C1 segment of cervical spinal cord (tissue), 14 donors: ENCODE measurements at regions not wholly inside any gene's neighbourhood (a gene's known extent, or its start where the extent isn't known, plus 50 kb on each side); places are given as distances from the start of the nearest gene placed in this dataset.

Experiments used
- DNase-seq, 14 donors: peaks; one replicate each; lab custom pipeline; 2025; lab: John Stamatoyannopoulos, UW

DNA sequence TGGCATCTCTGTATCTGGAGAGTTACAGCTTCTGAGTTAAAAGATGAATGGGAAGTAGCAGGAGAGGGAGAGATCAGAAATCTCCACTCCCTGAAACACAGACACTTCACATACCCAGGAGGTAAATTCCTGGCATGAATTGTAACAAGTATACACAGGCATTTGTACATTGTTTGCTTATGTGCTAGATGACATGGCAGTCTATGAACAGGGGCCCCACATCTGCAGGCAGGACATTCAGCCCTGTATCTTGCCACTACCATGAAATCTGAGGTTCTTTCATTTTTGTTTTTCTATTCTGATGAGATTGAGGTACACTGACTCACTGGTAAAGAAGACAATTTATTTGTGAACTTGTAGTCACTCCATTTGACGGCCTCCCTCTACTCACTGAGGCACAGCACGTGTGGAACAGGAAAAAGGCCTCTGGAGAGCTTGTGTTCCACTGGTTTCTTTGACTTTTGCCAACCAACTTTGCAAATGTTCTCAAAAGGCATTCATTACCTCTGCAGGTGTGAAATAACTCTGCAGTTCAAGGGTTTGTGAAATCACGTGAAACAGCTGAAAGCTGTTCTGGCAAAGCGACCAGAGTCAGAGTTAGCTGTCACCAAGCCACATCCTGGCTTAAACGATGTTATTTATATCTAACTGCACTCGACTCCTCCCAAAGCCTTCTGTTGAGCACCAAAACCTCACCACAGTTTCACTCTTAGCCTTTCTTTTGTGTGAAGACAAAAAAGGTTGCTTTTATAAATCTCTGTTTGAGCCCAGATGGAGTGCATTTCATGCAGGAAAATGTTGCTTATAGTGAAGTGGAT, 401.3 kb upstream of the CFAP20DC start:
- no peak for DNase-seq

DNA sequence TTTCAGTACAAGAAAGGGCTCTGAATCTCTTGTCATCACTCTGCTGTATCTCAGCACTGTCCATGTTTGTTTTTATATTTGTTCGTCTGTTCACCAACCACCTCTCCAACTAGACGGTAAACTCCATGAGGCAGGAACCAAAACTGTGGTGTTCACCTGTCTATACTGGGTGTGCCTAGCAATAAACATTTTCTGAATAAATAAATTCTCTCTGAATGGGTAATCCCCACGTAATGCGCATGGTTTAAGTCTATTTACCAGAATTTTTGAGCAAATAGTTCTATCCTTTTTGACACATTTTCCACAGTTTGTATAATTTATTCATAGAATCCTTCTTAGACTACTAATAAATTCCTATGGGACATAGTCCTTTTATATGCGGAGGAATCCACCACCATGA, 400.6 kb upstream of the CFAP20DC start:
- DNase-seq = no peak

DNA sequence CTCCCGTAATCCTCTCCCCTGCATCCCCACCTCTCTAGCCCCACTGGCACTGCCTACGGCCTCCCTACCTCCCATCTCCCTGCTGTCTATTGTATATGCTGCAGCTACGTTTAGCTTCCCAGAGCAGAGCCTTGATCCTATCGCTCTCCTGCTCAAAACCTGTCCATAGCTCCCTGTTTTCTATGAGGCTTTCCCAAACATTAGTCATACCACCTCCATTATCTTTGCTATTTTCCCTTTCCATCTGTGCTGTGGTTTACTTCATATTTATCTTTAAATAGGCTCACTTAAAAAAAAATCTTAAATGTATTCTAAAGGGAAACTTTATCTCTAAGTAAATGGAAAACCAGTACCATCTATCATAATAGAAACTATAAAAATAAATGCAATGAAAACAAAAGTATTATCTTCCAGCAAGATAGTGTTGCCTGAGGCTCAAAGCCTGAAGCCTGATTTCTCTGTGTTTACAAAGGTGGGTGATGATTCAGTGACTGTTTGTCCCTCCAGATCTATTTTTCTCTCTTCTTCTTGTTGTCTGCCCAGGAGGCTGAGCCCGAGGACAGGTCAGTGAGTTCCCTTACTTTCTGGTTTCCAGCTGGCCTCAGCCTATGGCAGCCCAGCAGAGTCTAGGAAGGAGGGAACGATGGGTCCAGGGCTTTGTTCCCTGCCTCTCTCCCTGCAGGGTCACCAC, 397.1 kb upstream of the CFAP20DC start:
- no peak for DNase-seq

DNA sequence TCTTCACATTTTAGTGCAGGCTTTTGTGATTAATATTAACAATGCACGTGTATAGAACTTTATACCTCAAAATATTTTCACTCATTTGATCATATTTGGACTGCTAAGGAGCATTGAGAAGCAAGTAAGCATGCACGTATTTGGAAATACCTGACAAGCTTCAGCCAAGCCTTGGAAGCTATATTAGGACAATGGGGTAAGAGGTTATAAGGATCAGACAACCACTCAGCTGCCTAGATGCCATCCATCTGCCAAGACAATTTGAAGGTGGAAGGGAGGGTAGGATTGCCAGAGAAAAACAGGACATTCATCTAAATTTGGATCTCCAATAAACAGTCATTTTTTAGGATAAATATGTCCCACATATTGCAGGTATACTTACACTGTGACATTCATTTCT, 394.9 kb upstream of the CFAP20DC start:
- no peak for DNase-seq

DNA sequence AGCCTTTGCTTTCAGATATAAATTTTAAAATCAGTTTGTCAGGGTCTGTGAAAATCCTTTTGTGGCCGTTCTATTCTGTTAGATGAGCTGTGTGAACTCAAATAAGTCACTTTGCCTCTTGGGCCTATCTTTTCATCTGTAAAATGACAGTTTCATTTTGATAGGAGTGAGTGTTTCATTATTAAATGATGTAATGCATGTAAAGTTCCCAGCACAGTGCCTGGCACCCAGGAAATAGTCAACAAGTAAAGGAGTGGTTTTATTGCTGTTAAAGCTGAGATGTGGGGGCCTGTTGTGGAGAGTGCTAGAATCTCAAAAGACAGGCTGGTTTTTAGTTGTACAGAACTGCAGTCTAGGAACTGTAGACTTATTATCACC, 394.5 kb upstream of the CFAP20DC start:
- no peak for DNase-seq

DNA sequence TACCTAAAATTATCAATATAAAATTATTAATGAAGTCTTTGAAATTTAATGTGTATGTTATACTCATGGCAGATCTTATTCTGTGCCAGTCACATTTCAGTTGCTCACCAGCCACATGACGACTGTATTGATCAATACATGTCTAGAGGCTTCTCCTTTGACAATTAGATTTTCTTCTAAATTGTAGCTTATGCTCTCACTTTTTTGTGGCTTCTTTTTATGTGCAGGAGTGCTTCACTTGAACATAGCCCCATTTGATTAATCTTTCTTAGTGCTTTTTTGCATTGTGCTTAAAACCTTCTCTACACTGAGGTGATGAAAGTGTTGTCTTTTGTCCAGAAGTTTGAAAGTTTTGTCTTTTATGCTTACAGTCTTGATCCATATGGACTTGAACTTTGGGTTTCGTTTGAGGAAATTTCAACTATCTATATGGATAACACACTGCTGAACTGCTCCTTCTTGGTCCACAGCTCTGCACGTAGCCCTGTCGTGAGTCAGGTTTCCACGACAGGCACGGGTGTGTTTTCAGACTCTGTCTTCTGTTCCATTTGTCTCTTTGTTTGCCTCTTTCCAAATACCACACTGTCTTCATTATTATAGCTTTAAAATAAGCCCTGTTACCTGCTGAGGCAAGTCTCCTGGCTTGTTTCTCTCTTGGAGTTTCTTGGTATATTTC, 393.9 kb upstream of the CFAP20DC start:
- DNase-seq = no peak

DNA sequence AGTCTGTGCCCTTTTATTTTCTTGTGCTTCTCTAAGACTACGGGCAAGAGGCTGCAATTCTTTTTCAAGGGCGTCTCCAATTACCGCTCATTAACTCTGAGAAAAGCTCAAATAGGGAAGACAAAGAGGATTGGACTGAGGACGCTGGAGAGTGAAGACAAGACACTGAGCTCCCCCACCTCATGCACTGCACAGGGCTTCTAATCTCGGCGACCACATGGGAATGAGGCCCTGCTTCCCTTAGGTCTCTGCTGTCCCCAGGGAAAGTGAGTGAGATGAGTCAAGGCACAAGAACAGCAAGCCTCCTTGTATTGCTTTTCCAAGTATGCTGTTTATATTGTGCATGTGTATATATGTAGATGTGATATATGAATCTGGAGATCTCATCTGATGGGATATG, 392.2 kb upstream of the CFAP20DC start:
- DNase-seq = no peak

DNA sequence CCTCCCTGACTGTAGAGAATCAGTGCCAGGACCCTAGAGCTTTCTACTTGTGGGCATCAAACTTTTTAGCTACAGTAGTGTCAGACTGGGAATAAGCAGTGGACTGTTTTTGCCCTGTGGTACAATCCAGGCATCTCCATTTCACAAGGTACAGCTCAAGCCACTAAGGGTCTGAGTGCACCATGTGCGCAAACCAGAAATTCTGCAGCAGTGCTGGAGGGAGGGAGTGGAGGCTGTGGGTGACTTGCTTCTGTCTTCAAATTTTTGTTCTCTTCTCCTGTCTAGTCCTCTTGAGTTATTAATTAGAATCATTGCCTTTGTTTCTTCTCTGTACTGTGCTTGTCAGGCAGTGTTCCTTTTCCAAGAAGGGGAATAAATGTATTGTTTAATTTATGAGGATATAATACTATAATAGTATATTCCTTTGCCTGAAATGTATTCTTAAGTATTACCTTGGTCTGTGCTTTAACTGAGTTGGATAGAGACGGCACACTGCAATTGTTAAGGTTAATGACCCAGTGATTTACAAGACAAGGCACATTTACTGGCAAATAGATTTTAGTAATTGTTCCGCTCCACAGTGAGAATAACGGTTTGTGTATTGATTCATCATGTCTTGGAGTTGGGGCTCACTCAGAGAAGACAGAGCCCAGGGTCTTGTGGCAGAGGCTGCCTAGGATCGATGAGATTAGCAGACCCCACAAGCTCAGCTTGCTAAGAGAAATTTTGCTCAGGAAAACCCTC, 390.6 kb upstream of the CFAP20DC start:
- DNase-seq = no peak

DNA sequence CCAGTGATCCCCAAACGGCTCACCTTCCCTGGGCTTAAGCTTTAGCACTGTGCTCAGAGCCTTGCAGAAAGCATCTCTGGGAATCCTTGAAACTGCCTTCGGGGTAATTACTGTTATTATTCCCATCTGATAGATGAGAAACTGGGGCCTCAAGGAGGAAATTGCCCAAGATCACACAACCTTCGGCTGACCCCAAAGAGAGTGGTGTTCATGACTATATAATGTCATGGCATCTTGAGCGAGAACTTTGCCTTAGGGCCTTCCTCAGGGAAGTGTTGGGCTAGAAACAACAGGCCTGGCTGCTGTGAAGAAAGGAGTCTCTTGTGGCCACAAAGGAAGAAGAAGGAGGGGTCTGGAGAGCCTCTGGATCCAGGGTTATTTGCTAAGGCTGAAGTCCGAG, 388.7 kb upstream of the CFAP20DC start:
- DNase-seq = no peak

DNA sequence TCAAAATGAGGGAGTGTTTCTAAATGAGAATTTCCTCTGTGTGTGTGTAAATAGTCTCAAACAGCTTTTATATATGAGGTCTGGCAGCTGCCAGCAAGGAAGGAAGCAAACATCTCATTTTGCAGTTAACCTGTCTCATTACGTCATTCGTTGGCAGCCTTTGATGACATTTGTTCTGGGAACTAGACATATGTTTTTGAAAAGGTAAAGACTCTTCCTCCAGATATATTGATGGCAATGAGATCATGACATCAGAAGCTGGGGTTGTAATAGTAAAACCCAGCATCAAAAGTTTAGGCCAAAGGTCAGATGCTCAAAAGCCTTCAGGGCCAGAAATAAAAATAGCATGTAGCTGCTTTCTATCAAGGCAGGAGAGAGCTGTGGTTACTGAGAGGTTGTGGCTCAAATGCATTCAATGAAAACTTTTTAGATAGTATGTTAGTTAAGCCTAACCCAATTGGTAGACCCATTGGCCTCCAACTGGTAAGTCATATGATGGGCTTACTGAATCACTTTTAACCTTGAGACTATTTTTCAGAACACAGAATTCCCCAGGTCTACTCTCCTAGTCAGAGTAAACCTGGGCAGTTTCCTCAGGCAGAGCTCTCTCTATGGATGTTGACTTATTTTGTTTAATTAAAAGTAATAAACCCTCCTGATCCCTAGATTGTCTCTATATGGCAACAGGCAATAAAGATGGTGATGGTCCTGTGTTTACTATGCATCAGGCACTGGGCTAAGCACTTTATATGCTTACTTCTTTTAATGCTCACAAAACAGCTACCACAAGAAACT, 386.5 kb upstream of the CFAP20DC start:
- DNase-seq = no peak

DNA sequence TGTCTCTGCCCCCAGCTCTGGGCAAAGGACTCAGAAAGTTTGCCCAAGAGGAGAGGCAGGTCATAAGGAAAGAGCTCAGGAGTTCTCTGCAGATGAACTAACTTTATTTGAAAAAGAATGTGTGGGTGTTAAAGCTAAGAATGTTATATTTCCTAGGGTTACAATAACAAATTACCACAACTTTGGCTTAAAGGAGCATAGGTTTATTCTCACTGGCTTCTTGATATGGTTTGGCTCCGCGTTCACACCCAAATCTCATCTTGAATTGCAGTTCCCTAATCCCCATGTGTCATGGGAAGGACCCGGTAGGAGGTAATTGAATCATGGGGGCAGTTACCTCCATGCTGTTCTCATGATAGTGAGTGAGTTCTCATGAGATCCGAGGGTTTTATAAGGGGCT, 383.7 kb upstream of the CFAP20DC start:
- DNase-seq = no peak

DNA sequence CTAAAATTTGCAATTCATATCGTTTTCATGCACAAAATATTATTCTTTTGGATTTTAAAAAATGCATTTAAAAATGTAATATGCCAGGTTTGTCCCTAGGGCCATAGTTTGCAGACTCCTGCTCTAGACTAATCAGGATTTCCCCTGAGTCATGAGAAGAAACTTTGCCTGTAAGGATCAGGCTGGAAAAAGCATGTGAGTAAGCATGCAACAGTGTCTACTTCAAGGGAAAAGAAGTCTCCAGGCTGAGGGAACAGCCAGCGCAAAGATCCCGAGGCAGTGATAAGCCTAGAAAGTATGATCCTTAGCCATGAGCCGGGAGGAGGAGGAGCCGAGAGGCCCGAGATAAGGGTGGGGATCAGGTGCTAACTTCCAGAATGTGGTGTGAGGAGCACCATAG, 382.8 kb upstream of the CFAP20DC start:
- no peak for DNase-seq

DNA sequence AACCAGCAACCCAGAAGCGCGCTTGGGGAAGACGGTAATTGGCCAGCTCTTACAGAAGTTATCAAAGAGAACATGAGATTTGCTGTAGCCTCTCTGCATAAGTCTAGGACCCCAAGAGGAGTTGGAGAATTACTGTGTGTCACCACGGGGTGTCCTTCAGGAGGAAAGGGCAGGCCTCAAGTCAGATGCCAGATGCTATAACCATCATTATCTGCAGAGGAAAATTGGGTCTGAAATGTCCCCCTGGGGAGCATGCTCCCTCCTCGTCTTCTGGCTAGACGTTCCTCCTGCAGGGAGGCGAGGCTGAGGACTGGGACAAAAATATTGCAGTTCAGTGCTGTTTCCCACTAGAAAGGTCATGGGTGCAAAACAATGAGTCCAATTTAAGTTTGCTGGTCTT, 380.5 kb upstream of the CFAP20DC start:
- DNase-seq = no peak

DNA sequence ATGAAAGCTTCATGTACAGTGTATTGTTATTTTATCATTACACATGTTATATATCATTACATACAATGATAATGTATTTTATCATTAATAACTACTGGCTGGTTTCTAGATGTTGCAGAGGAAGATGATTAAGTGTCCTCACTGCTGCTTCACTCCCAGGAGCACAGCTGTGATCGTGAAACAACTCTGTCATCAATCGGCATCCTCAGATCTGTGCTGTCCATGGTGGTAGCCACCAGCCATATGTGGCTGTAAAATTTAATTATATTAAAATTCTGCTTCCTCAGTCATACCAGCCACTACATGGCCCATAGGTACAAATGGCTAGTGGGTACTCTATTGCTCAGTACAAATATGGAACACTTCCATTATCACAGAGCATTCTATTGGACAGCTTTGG, 379.4 kb upstream of the CFAP20DC start:
- DNase-seq = no peak

DNA sequence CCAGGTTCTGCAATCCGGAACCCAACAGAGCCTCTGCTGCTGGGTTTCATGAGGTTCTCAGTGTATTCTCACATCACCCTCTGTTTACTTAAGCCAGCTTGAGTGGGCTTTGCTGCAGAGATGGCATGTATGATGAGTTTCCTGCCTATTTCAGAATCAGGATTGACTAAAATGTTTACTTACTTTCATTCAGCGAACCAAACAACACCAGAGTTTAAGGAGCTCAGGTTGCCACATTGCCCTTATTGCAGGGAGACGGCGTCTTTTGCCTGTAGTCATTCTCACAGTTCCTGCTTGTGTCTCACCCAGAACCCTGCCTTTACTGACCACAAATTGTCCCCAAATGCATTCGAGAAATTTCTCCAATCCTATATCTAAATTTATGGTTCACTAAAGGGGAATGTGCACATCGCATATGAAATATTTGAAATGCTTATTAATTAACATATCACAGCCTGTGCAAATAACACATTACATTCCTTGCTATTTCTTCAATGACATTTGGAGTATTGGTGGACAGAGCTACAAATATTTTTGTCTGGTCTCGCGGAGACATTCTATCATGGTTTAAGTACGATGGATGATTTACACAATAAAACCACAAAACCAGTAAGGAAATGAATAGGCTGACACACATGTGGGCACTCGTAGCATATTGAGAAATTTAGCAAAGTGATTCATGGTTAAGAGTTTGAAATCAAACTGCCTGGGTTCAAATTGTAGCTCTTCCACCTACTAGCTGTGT, 377.2 kb upstream of the CFAP20DC start:
- DNase-seq = no peak

DNA sequence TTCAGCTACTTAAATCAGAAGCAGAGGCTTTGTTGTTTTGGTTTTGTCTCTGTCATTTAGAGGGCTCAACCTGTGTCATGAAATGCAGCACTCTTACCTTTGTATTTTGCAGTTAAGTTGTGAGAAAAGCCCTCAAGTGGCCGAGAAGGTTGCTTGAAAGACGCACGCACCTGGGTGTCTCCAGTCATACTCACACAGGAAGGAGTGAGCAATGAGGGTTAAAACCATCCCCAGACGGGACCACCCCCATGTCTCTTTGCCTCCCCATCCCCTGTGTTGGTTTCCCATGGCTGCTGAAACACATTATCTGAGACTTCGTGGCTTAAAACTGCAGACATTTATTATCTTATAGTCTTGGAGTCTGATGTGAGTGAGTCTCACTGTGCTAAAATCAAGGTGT, 376.1 kb upstream of the CFAP20DC start:
- DNase-seq = no peak

DNA sequence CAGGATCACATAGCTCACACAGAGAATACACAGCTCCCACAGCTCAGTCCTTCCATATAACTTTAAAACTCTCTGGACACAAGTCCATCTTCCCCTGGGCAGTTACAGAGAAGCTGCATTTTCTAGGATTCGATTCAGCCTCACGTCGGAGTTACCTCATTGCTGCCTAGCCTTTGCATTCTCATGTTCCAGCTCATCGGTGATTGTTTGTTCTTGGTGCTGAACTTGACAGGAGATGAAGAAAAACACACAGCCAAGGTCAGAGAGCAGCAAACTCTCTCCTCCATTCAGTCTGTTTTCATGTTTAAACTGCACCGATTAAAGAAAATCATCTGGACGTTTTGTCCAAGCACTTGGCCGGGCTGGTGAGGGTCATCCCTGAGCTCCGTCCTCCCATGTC, 375.5 kb upstream of the CFAP20DC start:
- no peak for DNase-seq

DNA sequence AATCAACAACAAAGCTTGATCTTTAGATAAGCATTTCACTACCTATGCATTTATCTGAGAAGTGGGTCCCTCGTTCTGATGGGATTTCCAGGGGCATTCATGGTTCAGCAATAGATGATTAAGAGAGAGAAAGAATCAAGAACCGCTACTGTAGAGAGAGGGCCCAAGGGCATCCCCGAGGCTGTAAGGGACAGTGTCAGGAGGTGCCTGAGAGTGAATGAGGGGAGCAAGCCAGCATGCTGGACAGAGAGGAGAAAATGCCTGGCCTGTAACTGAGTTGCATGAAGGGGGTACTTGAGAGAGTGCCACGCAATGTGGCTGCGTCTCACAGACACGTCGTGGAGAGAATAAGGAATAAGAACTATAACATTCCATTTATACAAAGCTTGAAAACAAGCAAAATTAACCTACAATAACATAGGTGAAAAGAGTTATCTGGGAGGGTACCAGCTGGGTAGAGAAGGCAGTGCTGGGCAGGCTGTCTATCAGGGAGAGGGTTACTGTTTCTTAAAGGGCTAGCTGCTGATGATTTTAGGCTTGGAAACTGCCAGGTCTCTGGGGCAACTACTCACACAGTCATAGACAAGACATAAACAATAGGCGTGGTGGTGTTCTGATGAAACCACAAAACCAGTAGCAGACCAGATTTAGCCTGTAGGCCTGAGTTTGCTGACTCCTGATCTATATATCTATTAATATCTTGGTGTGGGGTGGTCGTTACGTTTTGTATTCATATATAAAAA, 374.6 kb upstream of the CFAP20DC start:
- DNase-seq = no peak

DNA sequence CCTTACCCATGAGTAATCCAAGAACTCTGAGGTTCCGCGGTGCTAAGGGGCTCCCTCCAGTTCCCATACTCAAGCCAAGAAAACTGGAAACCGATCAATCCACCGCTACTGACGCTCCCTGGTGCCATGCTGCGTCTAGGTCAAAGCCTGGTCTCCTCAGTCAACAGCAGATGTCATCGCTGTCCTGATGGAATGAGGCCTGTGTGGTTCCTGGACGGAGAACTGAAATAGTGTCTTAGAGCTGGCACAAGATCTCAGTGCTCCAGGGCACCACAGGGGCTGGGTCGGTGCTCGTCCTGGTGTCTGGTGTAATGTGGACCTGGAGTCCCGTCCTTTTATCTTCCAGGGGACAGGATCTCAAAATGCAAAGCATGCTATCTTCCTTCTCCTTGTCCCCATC, 373.9 kb upstream of the CFAP20DC start:
- peak in 1 of 14 donors; percentile 17 for DNase-seq

DNA sequence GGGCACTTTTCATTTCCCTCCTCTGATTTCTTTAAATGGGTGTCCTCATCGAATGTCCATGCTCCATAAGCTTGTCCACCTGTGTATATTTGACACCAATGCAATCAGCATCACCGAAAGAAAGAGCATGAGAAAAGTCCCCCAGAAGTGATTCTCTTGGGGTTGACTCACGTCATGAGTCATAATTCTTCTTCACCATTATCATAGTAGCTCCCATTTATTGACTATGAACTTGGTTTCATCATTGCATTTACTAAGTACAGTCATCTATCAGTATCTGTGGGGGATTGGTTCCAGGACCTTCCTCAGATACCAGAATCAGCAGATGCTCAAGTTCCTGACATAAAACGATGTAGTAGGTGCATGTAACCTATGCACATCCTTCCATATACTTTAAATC, 372.5 kb upstream of the CFAP20DC start:
- no peak for DNase-seq
